ENCODE measurements at regions not wholly inside any gene's neighbourhood (a gene's known extent, or its start where the extent isn't known, plus 50 kb on each side); places are given as distances from the start of the nearest gene placed in this dataset.

- H3K4me3 Mint-ChIP-seq = no peak overlapping the region
- no peak for TF ChIP-seq CTCF (IDR thresholded peaks at IDR 0.05)
- H3K9me3 ChIP-seq (ENCODE audit: control insufficient read depth, insufficient read depth, low read length) = no peaks in the 10 kb centered on the region
These were observed 329.7 kb upstream of the TLE3 start for GRCh38 chr15:70427167-70428120.

GRCh38 chr15:70426096-70426821 lies 328.5 kb upstream of the TLE3 start:
- ATAC-seq (no peak), DNase-seq (no peak)
- no peak for TF ChIP-seq CTCF (IDR thresholded peaks at IDR 0.05)
- 95% methylated on average over 16 of the region's 17 CpGs for WGBS (ENCODE audit: insufficient coverage)
- intact Hi-C loops (cut with micrococcal nuclease) = no loop called here
- no peaks in the 10 kb centered on the region for H3K9me3 Mint-ChIP-seq
- no peaks in the 10 kb centered on the region for H3K36me3 Mint-ChIP-seq
- no peak overlapping the region for H3K27ac ChIP-seq (ENCODE audit: low read length)
- no peaks in the 10 kb centered on the region for H3K9me3 ChIP-seq (ENCODE audit: control insufficient read depth, insufficient read depth, low read length)
- peaks cover 13% of the 10 kb centered on the region for H3K4me1 ChIP-seq (ENCODE audit: control insufficient read depth, insufficient read depth, low read length)
- H3K27me3 Mint-ChIP-seq (ENCODE audit: low read depth in 2 of 2) = peaks cover 30 to 61% of the 10 kb centered on the region in 2 donors
- no peak overlapping the region for H3K4me3 Mint-ChIP-seq
- H3K27ac Mint-ChIP-seq = no peak overlapping the region
- H3K4me1 Mint-ChIP-seq = peaks cover 15 to 16% of the 10 kb centered on the region in 2 donors
- no peaks in the 10 kb centered on the region for H3K27me3 ChIP-seq (ENCODE audit: control insufficient read depth, insufficient read depth, low read length)
- H3K4me3 ChIP-seq (ENCODE audit: low read length) = no peak overlapping the region
- H3K36me3 ChIP-seq (ENCODE audit: control insufficient read depth, insufficient read depth, low read length) = no peaks in the 10 kb centered on the region

More at GRCh38 chr15:70427167-70428120, 329.7 kb upstream of the TLE3 start:
- no peak overlapping the region for H3K4me3 ChIP-seq (ENCODE audit: low read length)
- ATAC-seq (no peak), DNase-seq (no peak)
- H3K27me3 ChIP-seq (ENCODE audit: control insufficient read depth, insufficient read depth, low read length) = no peaks in the 10 kb centered on the region
- intact Hi-C loops (cut with micrococcal nuclease) = no loop called here
- H3K4me1 ChIP-seq (ENCODE audit: control insufficient read depth, insufficient read depth, low read length) = peaks cover 13% of the 10 kb centered on the region
- 92% methylated on average over 11 of the region's 11 CpGs for WGBS (ENCODE audit: insufficient coverage)
- H3K27ac Mint-ChIP-seq = no peak overlapping the region
- no peaks in the 10 kb centered on the region for H3K36me3 ChIP-seq (ENCODE audit: control insufficient read depth, insufficient read depth, low read length)
- peaks cover 26 to 56% of the 10 kb centered on the region in 2 donors for H3K27me3 Mint-ChIP-seq (ENCODE audit: low read depth in 2 of 2)
- H3K4me1 Mint-ChIP-seq = peaks cover 15 to 16% of the 10 kb centered on the region in 2 donors
- no peak overlapping the region for H3K27ac ChIP-seq (ENCODE audit: low read length)
- H3K36me3 Mint-ChIP-seq = no peaks in the 10 kb centered on the region
- H3K9me3 Mint-ChIP-seq = no peaks in the 10 kb centered on the region

GRCh38 chr15:70424937-70425411 lies 327.3 kb upstream of the TLE3 start:
- Mint-ChIP-seq H3K36me3 (no peaks in the 10 kb centered on the region), H3K27me3 (ENCODE audit: low read depth in 2 of 2) (peaks cover 37 to 67% of the 10 kb centered on the region in 2 donors), H3K4me1 (peaks cover 15 to 16% of the 10 kb centered on the region in 2 donors), H3K9me3 (no peaks in the 10 kb centered on the region), H3K4me3 (no peak overlapping the region), H3K27ac (no peak overlapping the region)
- ATAC-seq (peak in 2 of 3 donors; percentile 9 to 79), DNase-seq (peak in 1 of 2 donors; percentile 26)
- Histone ChIP-seq H3K4me1 (ENCODE audit: control insufficient read depth, insufficient read depth, low read length) (peaks cover 13% of the 10 kb centered on the region), H3K36me3 (ENCODE audit: control insufficient read depth, insufficient read depth, low read length) (no peaks in the 10 kb centered on the region), H3K4me3 (ENCODE audit: low read length) (no peak overlapping the region), H3K9me3 (ENCODE audit: control insufficient read depth, insufficient read depth, low read length) (no peaks in the 10 kb centered on the region), H3K27me3 (ENCODE audit: control insufficient read depth, insufficient read depth, low read length) (no peaks in the 10 kb centered on the region), H3K27ac (ENCODE audit: low read length) (no peak overlapping the region)
- intact Hi-C loops (cut with micrococcal nuclease) = no loop called here
- no peak for TF ChIP-seq CTCF (IDR thresholded peaks at IDR 0.05)
- under 1% methylated on average over 4 of the region's 4 CpGs for WGBS (ENCODE audit: insufficient coverage)
